HepG2 (cell line): ENCODE measurements at regions not wholly inside any gene's neighbourhood (a gene's known extent, or its start where the extent isn't known, plus 50 kb on each side); places are given as distances from the start of the nearest gene placed in this dataset.

Experiments used
- ATAC-seq: fragments of 200-7000 bp; cut with Tn5 transposase; 3 replicates; pipeline ENCODE4 v1.9.1; 2020; ENCODE audit warnings: mild to moderate bottlenecking, moderate library complexity
- BruUV-seq: library from RNA; stranded (reverse); fragments of 400-500 nt; replicated peaks from 2 replicates; lab custom pipeline; 2021; lab: Mats Ljungman, UMichigan
- CTCF ChIA-PET: fragments of 300-600 bp; formaldehyde crosslinking; extraction: SDS; loops from one replicate; lab custom pipeline; 2021; ENCODE audit warnings: low total read pairs, inconsistent platforms, low intra/inter-chr PET ratio; lab: Yijun Ruan, JAX
- POLR2A ChIA-PET: fragments of 350-600 bp; sonication (Branson Sonifier 250); formaldehyde crosslinking; loops from one replicate; lab custom pipeline; 2020; ENCODE audit warnings: antibody characterized with exemption, inconsistent platforms; lab: Yijun Ruan, JAX
- DNase-seq: peaks from one replicate; pipeline ENCODE4 v3.0.0-alpha.2; 2015; ENCODE audit warnings: low spot score
- FAIRE-seq: peaks from 3 replicates; lab custom pipeline; 2011; peaks lifted over from hg19 to GRCh38; lab: Jason Lieb, UNC
- H2AFZ ChIP-seq: one replicate; pipeline ENCODE4 v1.6.1; 2011; ENCODE audit warnings: low read length, inconsistent platforms
- H3K27ac ChIP-seq: fragments of 300-600 bp; 3 replicates; pipeline ENCODE4 v1.8.0; 2011; ENCODE audit warnings: mixed run types, mild to moderate bottlenecking, mixed read lengths, low read length, inconsistent platforms; ENCODE audit not compliant: insufficient read depth; ENCODE audit errors: extremely low read length
- H3K27me3 ChIP-seq, 2 experiments: fragments of 200-600 bp in 1 of 2; 2 replicates in 1 of 2; 3 replicates in 1 of 2; pipeline versions ENCODE4 v1.6.0 to v1.8.0; 2011; ENCODE audit warnings: low read length in 2 of 2, mild to moderate bottlenecking in 2 of 2, moderate library complexity in 2 of 2, inconsistent platforms in 1 of 2; ENCODE audit not compliant: insufficient read depth in 2 of 2, control insufficient read depth in 1 of 2
- H3K36me3 ChIP-seq, 2 experiments: fragments of 200-600 bp in 1 of 2; replicated peaks in 1 of 2; 2 replicates in 1 of 2; 3 replicates in 1 of 2; pipeline versions ENCODE4 v1.5.1 to v1.8.0; 2011; ENCODE audit warnings: low read length in 2 of 2, inconsistent platforms in 1 of 2; ENCODE audit not compliant: insufficient read depth in 2 of 2, control insufficient read depth in 1 of 2
- H3K4me1 ChIP-seq: 2 replicates; pipeline ENCODE4 v1.5.1; 2012; ENCODE audit warnings: low read length, inconsistent platforms; ENCODE audit not compliant: insufficient read depth
- H3K4me2 ChIP-seq: 2 replicates; pipeline ENCODE4 v1.6.0; 2011; ENCODE audit warnings: low read depth, low read length, inconsistent platforms
- H3K4me3 ChIP-seq, 3 experiments: fragments of 200-600 bp in 1 of 3; sonication (generic), shearing (Covaris generic) in 1 of 3; replicated peaks in 1 of 3; 2 replicates each; pipeline ENCODE4 v1.5.1; 2011 to 2016; ENCODE audit warnings: low read length in 3 of 3, inconsistent platforms in 2 of 3, low read depth in 2 of 3, mild to moderate bottlenecking in 2 of 3, control low read depth in 1 of 3, mixed read lengths in 1 of 3; ENCODE audit not compliant: insufficient read depth in 1 of 3
- H3K79me2 ChIP-seq: one replicate; pipeline ENCODE4 v1.6.1; 2011; ENCODE audit warnings: low read length, inconsistent platforms; ENCODE audit not compliant: insufficient read depth
- H3K9ac ChIP-seq: 2 replicates; pipeline ENCODE4 v1.6.0; 2011; ENCODE audit warnings: mild to moderate bottlenecking, low read depth, low read length, inconsistent platforms; ENCODE audit not compliant: insufficient read depth
- H3K9me3 ChIP-seq: 2 replicates; pipeline ENCODE4 v1.5.1; 2012; ENCODE audit warnings: mild to moderate bottlenecking, low read length
- H4K20me1 ChIP-seq: 2 replicates; pipeline ENCODE4 v1.6.0; 2011; ENCODE audit warnings: inconsistent platforms, mild to moderate bottlenecking, low read length, moderate library complexity; ENCODE audit not compliant: insufficient read depth
- FUBP1 ChIP-seq: sonication (generic); formaldehyde crosslinking; IDR thresholded peaks from 2 replicates; pipeline ENCODE4 v1.5.1; 2020; ENCODE audit warnings: missing genetic modification reagents, mild to moderate bottlenecking, borderline replicate concordance
- THAP7 ChIP-seq: sonication (generic); formaldehyde crosslinking; IDR thresholded peaks from 2 replicates; pipeline ENCODE4 v1.8.1; 2023; ENCODE audit warnings: mild to moderate bottlenecking, missing genetic modification reagents
- WGBS: methylation state at CpG from one replicate; pipeline ENCODE4 v1.1.6; 2017; ENCODE audit warnings: low lambda C conversion rate; 5-methylcytosine and 5-hydroxymethylcytosine counted together
- in situ Hi-C: cut with HindIII; loops from 2 replicates; pipeline ENCODE4 v1.10.0; 2017; ENCODE audit warnings: low pct_unique_long_range_greater_than_20kb; ENCODE audit not compliant: extremely low pct_ligation_motif_present
- intact Hi-C: fragments of 100-400 bp; cut with micrococcal nuclease; formaldehyde crosslinking; loops from one replicate; pipeline ENCODE4 v1.10.0; 2022; ENCODE audit not compliant: unreplicated experiment

GRCh38 chr9:135413461-135413860 lies 66.1 kb upstream of the PPP1R26 start:
- in situ Hi-C loops, result loop anchor here (5.0 kb wide), 1 partner anchor 326 kb away; the partner anchor contains the start of gene OLFM1
- no TSS peak for BruUV-seq

More at GRCh38 chr9:135413461-135413860, 66.1 kb upstream of the PPP1R26 start:
- H3K79me2 ChIP-seq, result no peaks in the 10 kb centered on the region
- WGBS, result no CpG with 5 or more reads among the region's 18 CpGs
- no peaks in the 10 kb centered on the region; the same call in 1 of the 2 replicates for H4K20me1 ChIP-seq
- no peaks in the 10 kb centered on the region for H3K36me3 ChIP-seq
- POLR2A ChIA-PET, result no interaction called here
- no peak overlapping the region for H3K27ac ChIP-seq
- TF ChIP-seq FUBP1 (CRISPR knock-in tag) (no peak), THAP7 (CRISPR knock-in tag) (no peak)
- no peaks in the 10 kb centered on the region for H3K4me1 ChIP-seq
- CTCF ChIA-PET, result interaction anchor here (1.6 to 4.7 kb wide), 2 partner anchors 327 to 635 kb away, joined by 11 to 62 read pairs; partner anchors contain the start of gene OLFM1
- peaks cover 10 to 67% of the 10 kb centered on the region in 2 experiments for H3K27me3 ChIP-seq
- FAIRE-seq (no peak), ATAC-seq (no peak), DNase-seq (no peak)
- H2AFZ ChIP-seq, result no peak overlapping the region
- intact Hi-C loops, result loop anchor here (2.0 kb wide), 1 partner anchor 327 kb away; the partner anchor contains the start of gene OLFM1
- no peak overlapping the region for H3K4me3 ChIP-seq
- H3K9me3 ChIP-seq, result no peaks in the 10 kb centered on the region
- no peak overlapping the region for H3K9ac ChIP-seq
- H3K4me2 ChIP-seq, result no peak overlapping the region
